ENCODE measurements at regions not wholly inside any gene's neighbourhood (a gene's known extent, or its start where the extent isn't known, plus 50 kb on each side); places are given as distances from the start of the nearest gene placed in this dataset.
"Not testable (repeated sequence)": the region's sequence is repeated elsewhere in the genome, so short reads cannot be mapped to it uniquely, and the experiment has no call there.

- Histone ChIP-seq H3K4me1 (ENCODE audit: control insufficient read depth, low read depth, low read length) (peaks cover 3% of the 10 kb centered on the region), H3K9ac (ENCODE audit: low read length) (no peak overlapping the region), H3K27ac (ENCODE audit: low read length) (no peak overlapping the region), H3K27me3 (ENCODE audit: control insufficient read depth, insufficient read depth, low read length) (no peaks in the 10 kb centered on the region), H3K4me3 (ENCODE audit: low read length) (no peak overlapping the region), H3K36me3 (ENCODE audit: control insufficient read depth, low read depth, low read length) (no peaks in the 10 kb centered on the region), H3K9me3 (ENCODE audit: control insufficient read depth, low read depth, low read length) (peaks cover 5% of the 10 kb centered on the region)
Measured at GRCh38 chr6:111943726-111944125, 70.5 kb upstream of the FYN start.

GRCh38 chr6:111944541-111944940, 71.3 kb upstream of the FYN start:
- no peak overlapping the region for H3K27ac ChIP-seq (ENCODE audit: low read length)
- no peaks in the 10 kb centered on the region for H3K36me3 ChIP-seq (ENCODE audit: control insufficient read depth, low read depth, low read length)

GRCh38 chr6:111949546-111949945, 76.3 kb upstream of the FYN start:
- Histone ChIP-seq H3K9me3 (ENCODE audit: control insufficient read depth, low read depth, low read length) (no peaks in the 10 kb centered on the region), H3K27ac (ENCODE audit: low read length) (no peak overlapping the region), H3K9ac (ENCODE audit: low read length) (no peak overlapping the region), H3K4me1 (ENCODE audit: control insufficient read depth, low read depth, low read length) (peaks cover 10% of the 10 kb centered on the region), H3K36me3 (ENCODE audit: control insufficient read depth, low read depth, low read length) (no peaks in the 10 kb centered on the region), H3K27me3 (ENCODE audit: control insufficient read depth, insufficient read depth, low read length) (no peaks in the 10 kb centered on the region), H3K4me3 (ENCODE audit: low read length) (no peak overlapping the region)

More at GRCh38 chr6:111944541-111944940, 71.3 kb upstream of the FYN start:
- H3K27me3 ChIP-seq (ENCODE audit: control insufficient read depth, insufficient read depth, low read length) = no peaks in the 10 kb centered on the region
- H3K4me3 ChIP-seq (ENCODE audit: low read length) = no peak overlapping the region
- peaks cover 5% of the 10 kb centered on the region for H3K9me3 ChIP-seq (ENCODE audit: control insufficient read depth, low read depth, low read length)
- no peak overlapping the region for H3K9ac ChIP-seq (ENCODE audit: low read length)
- peaks cover 4% of the 10 kb centered on the region for H3K4me1 ChIP-seq (ENCODE audit: control insufficient read depth, low read depth, low read length)

GRCh38 chr6:111949984-111950383, 76.7 kb upstream of the FYN start:
- H3K9ac ChIP-seq (ENCODE audit: low read length); H3K27ac ChIP-seq (ENCODE audit: low read length); H3K4me3 ChIP-seq (ENCODE audit: low read length); H3K36me3 ChIP-seq (ENCODE audit: control insufficient read depth, low read depth, low read length); H3K9me3 ChIP-seq (ENCODE audit: control insufficient read depth, low read depth, low read length); H3K27me3 ChIP-seq (ENCODE audit: control insufficient read depth, insufficient read depth, low read length): not testable (repeated sequence)
- H3K4me1 ChIP-seq (ENCODE audit: control insufficient read depth, low read depth, low read length) = peaks cover 10% of the 10 kb centered on the region

GRCh38 chr6:111950661-111951496, 77.6 kb upstream of the FYN start:
- H3K27me3 ChIP-seq (ENCODE audit: control insufficient read depth, insufficient read depth, low read length) = no peaks in the 10 kb centered on the region
- H3K9me3 ChIP-seq (ENCODE audit: control insufficient read depth, low read depth, low read length) = no peaks in the 10 kb centered on the region
- H3K27ac ChIP-seq (ENCODE audit: low read length) = no peak overlapping the region
- H3K9ac ChIP-seq (ENCODE audit: low read length) = no peak overlapping the region
- H3K4me1 ChIP-seq (ENCODE audit: control insufficient read depth, low read depth, low read length) = peaks cover 10% of the 10 kb centered on the region
- no peaks in the 10 kb centered on the region for H3K36me3 ChIP-seq (ENCODE audit: control insufficient read depth, low read depth, low read length)
- H3K4me3 ChIP-seq (ENCODE audit: low read length) = no peak overlapping the region

GRCh38 chr6:111951497-111952085, 78.3 kb upstream of the FYN start:
- H3K9me3 ChIP-seq (ENCODE audit: control insufficient read depth, low read depth, low read length) = no peaks in the 10 kb centered on the region
- no peaks in the 10 kb centered on the region for H3K27me3 ChIP-seq (ENCODE audit: control insufficient read depth, insufficient read depth, low read length)
- H3K27ac ChIP-seq (ENCODE audit: low read length) = no peak overlapping the region
- H3K9ac ChIP-seq (ENCODE audit: low read length) = no peak overlapping the region
- no peak overlapping the region for H3K4me3 ChIP-seq (ENCODE audit: low read length)
- peaks cover 10% of the 10 kb centered on the region for H3K4me1 ChIP-seq (ENCODE audit: control insufficient read depth, low read depth, low read length)
- H3K36me3 ChIP-seq (ENCODE audit: control insufficient read depth, low read depth, low read length) = no peaks in the 10 kb centered on the region

GRCh38 chr6:111952274-111952673, 79.0 kb upstream of the FYN start:
- Histone ChIP-seq H3K27ac (ENCODE audit: low read length) (no peak overlapping the region), H3K4me3 (ENCODE audit: low read length) (no peak overlapping the region), H3K36me3 (ENCODE audit: control insufficient read depth, low read depth, low read length) (no peaks in the 10 kb centered on the region), H3K4me1 (ENCODE audit: control insufficient read depth, low read depth, low read length) (peaks cover 10% of the 10 kb centered on the region), H3K9ac (ENCODE audit: low read length) (no peak overlapping the region), H3K27me3 (ENCODE audit: control insufficient read depth, insufficient read depth, low read length) (no peaks in the 10 kb centered on the region), H3K9me3 (ENCODE audit: control insufficient read depth, low read depth, low read length) (no peaks in the 10 kb centered on the region)

- Histone ChIP-seq H3K9ac (ENCODE audit: low read length) (no peak overlapping the region), H3K27me3 (ENCODE audit: control insufficient read depth, insufficient read depth, low read length) (no peaks in the 10 kb centered on the region), H3K4me3 (ENCODE audit: low read length) (no peak overlapping the region), H3K27ac (ENCODE audit: low read length) (no peak overlapping the region), H3K4me1 (ENCODE audit: control insufficient read depth, low read depth, low read length) (peaks cover 12% of the 10 kb centered on the region), H3K9me3 (ENCODE audit: control insufficient read depth, low read depth, low read length) (no peaks in the 10 kb centered on the region), H3K36me3 (ENCODE audit: control insufficient read depth, low read depth, low read length) (no peaks in the 10 kb centered on the region)
Measured at GRCh38 chr6:111952821-111953540, 79.7 kb upstream of the FYN start.

- H3K4me3 ChIP-seq (ENCODE audit: low read length) = no peak overlapping the region
- no peaks in the 10 kb centered on the region for H3K36me3 ChIP-seq (ENCODE audit: control insufficient read depth, low read depth, low read length)
- H3K27me3 ChIP-seq (ENCODE audit: control insufficient read depth, insufficient read depth, low read length) = no peaks in the 10 kb centered on the region
- no peak overlapping the region for H3K9ac ChIP-seq (ENCODE audit: low read length)
- no peaks in the 10 kb centered on the region for H3K9me3 ChIP-seq (ENCODE audit: control insufficient read depth, low read depth, low read length)
- peaks cover 14% of the 10 kb centered on the region for H3K4me1 ChIP-seq (ENCODE audit: control insufficient read depth, low read depth, low read length)
- H3K27ac ChIP-seq (ENCODE audit: low read length) = no peak overlapping the region
Measured at GRCh38 chr6:111956098-111956497, 82.8 kb upstream of the FYN start.

- no peak overlapping the region for H3K4me3 ChIP-seq (ENCODE audit: low read length)
- H3K27ac ChIP-seq (ENCODE audit: low read length) = no peak overlapping the region
- H3K9me3 ChIP-seq (ENCODE audit: control insufficient read depth, low read depth, low read length) = no peaks in the 10 kb centered on the region
Measured at GRCh38 chr6:111957623-111958315, 84.5 kb upstream of the FYN start.

GRCh38 chr6:111958534-111958933, 85.3 kb upstream of the FYN start:
- Histone ChIP-seq H3K27me3 (ENCODE audit: control insufficient read depth, insufficient read depth, low read length) (no peaks in the 10 kb centered on the region), H3K27ac (ENCODE audit: low read length) (no peak overlapping the region), H3K9me3 (ENCODE audit: control insufficient read depth, low read depth, low read length) (no peaks in the 10 kb centered on the region), H3K4me1 (ENCODE audit: control insufficient read depth, low read depth, low read length) (peaks cover 10% of the 10 kb centered on the region), H3K9ac (ENCODE audit: low read length) (no peak overlapping the region), H3K4me3 (ENCODE audit: low read length) (no peak overlapping the region), H3K36me3 (ENCODE audit: control insufficient read depth, low read depth, low read length) (no peaks in the 10 kb centered on the region)

More at GRCh38 chr6:111957623-111958315, 84.5 kb upstream of the FYN start:
- peaks cover 10% of the 10 kb centered on the region for H3K4me1 ChIP-seq (ENCODE audit: control insufficient read depth, low read depth, low read length)
- H3K27me3 ChIP-seq (ENCODE audit: control insufficient read depth, insufficient read depth, low read length) = no peaks in the 10 kb centered on the region
- no peaks in the 10 kb centered on the region for H3K36me3 ChIP-seq (ENCODE audit: control insufficient read depth, low read depth, low read length)
- no peak overlapping the region for H3K9ac ChIP-seq (ENCODE audit: low read length)

All from iPS-18a (cell line).